Stimulated activated CD4-positive, alpha-beta T cell treated with anti-CD3 and anti-CD28 coated beads, Interleukin-1b, Interleukin-23, amount 100 ng/mL, for 1 hour (primary cell): ENCODE measurements at regions not wholly inside any gene's neighbourhood (a gene's known extent, or its start where the extent isn't known, plus 50 kb on each side); places are given as distances from the start of the nearest gene placed in this dataset.

ENCODE experiments used
- DNase-seq, 2 donors: peaks; one replicate each; pipeline ENCODE4 v3.0.0-alpha.2; 2020; ENCODE audit warnings: low read depth in 2 of 2

GRCh38 chr5:124264499-124264898 is 481.9 kb downstream of the ZNF608 start:
- no peak for DNase-seq

GRCh38 chr5:124263680-124264491 is 482.6 kb downstream of the ZNF608 start:
- no peak for DNase-seq

GRCh38 chr5:124262991-124263571 is 483.4 kb downstream of the ZNF608 start:
- no peak for DNase-seq

GRCh38 chr5:124262470-124262869 is 484.0 kb downstream of the ZNF608 start:
- no peak for DNase-seq

- no peak for DNase-seq
Observed at GRCh38 chr5:124261848-124262247, 484.6 kb downstream of the ZNF608 start.

- no peak for DNase-seq
Observed at GRCh38 chr5:124260921-124261515, 485.4 kb downstream of the ZNF608 start.

GRCh38 chr5:124259017-124259416 is 487.4 kb downstream of the ZNF608 start:
- no peak for DNase-seq

- DNase-seq = no peak
Observed at GRCh38 chr5:124257048-124257447, 489.4 kb downstream of the ZNF608 start.

- DNase-seq = no peak
Observed at GRCh38 chr5:124253203-124253810, 493.1 kb downstream of the ZNF608 start.

GRCh38 chr5:124252747-124253146 is 493.7 kb downstream of the ZNF608 start:
- DNase-seq = no peak

GRCh38 chr5:124252191-124252638 is 494.2 kb downstream of the ZNF608 start:
- DNase-seq = no peak

- no peak for DNase-seq
Observed at GRCh38 chr5:124245276-124245675, 501.2 kb downstream of the ZNF608 start.

GRCh38 chr5:124240732-124241131 is 505.7 kb downstream of the ZNF608 start:
- no peak for DNase-seq

GRCh38 chr5:124239572-124239971 is 506.9 kb downstream of the ZNF608 start:
- no peak for DNase-seq

- no peak for DNase-seq
Observed at GRCh38 chr5:124238350-124238749, 508.1 kb downstream of the ZNF608 start.

GRCh38 chr5:124237206-124237695 is 509.2 kb downstream of the ZNF608 start:
- DNase-seq = no peak

GRCh38 chr5:124236361-124237205 is 509.9 kb downstream of the ZNF608 start:
- DNase-seq = no peak

- DNase-seq = no peak
Observed at GRCh38 chr5:124235576-124235975, 510.9 kb downstream of the ZNF608 start.

- DNase-seq = no peak
Observed at GRCh38 chr5:124234770-124235562, 511.5 kb downstream of the ZNF608 start.

- no peak for DNase-seq
Observed at GRCh38 chr5:124234022-124234769, 512.2 kb downstream of the ZNF608 start.
